Astrocyte (in vitro differentiated cells and primary cell): ENCODE measurements at regions not wholly inside any gene's neighbourhood (a gene's known extent, or its start where the extent isn't known, plus 50 kb on each side); places are given as distances from the start of the nearest gene placed in this dataset.

Experiments
- DNase-seq: peaks from one replicate; pipeline ENCODE4 v3.0.0-alpha.2; 2010; ENCODE audit warnings: low read depth
- FAIRE-seq: peaks from 2 replicates; lab custom pipeline; 2011; peaks lifted over from hg19 to GRCh38; lab: Jason Lieb, UNC
- H2AFZ ChIP-seq: 2 replicates; pipeline ENCODE4 v1.6.0; 2012; ENCODE audit warnings: low read depth, low read length, inconsistent platforms
- H3K27ac ChIP-seq: 2 replicates; pipeline ENCODE4 v1.5.1; 2011; ENCODE audit warnings: low read depth, low read length, inconsistent platforms
- H3K27me3 ChIP-seq: 2 replicates; pipeline ENCODE4 v1.6.0; 2011; ENCODE audit warnings: low read length, inconsistent platforms; ENCODE audit not compliant: insufficient read depth
- H3K36me3 ChIP-seq: 2 replicates; pipeline ENCODE4 v1.5.1; 2011; ENCODE audit warnings: low read length, inconsistent platforms; ENCODE audit not compliant: insufficient read depth
- H3K4me1 ChIP-seq: 2 replicates; pipeline ENCODE4 v1.5.1; 2011; ENCODE audit warnings: low read length, inconsistent platforms; ENCODE audit not compliant: insufficient read depth
- H3K4me2 ChIP-seq: 2 replicates; pipeline ENCODE4 v1.6.0; 2012; ENCODE audit warnings: low read length, inconsistent platforms
- H3K4me3 ChIP-seq: 2 replicates; pipeline ENCODE4 v1.5.1; 2011; ENCODE audit warnings: low read depth, mild to moderate bottlenecking, low read length, inconsistent platforms; ENCODE audit not compliant: insufficient read depth
- H3K79me2 ChIP-seq: 2 replicates; pipeline ENCODE4 v1.6.0; 2012; ENCODE audit warnings: mild to moderate bottlenecking, low read length, inconsistent platforms; ENCODE audit not compliant: insufficient read depth
- H3K9ac ChIP-seq: 2 replicates; pipeline ENCODE4 v1.6.0; 2012; ENCODE audit warnings: mild to moderate bottlenecking, low read length, inconsistent platforms
- H3K9me3 ChIP-seq: 2 replicates; pipeline ENCODE4 v1.5.1; 2012; ENCODE audit warnings: low read depth, mild to moderate bottlenecking, low read length, inconsistent platforms; ENCODE audit not compliant: insufficient read depth
- H4K20me1 ChIP-seq: 2 replicates; pipeline ENCODE4 v1.6.0; 2012; ENCODE audit warnings: low read length, inconsistent platforms; ENCODE audit not compliant: insufficient read depth
- H3K27ac Mint-ChIP-seq: one replicate; pipeline ENCODE4 v1.8.0; 2021; ENCODE audit warnings: mild to moderate bottlenecking, mixed read lengths; ENCODE audit not compliant: unreplicated experiment
- H3K27me3 Mint-ChIP-seq: one replicate; pipeline ENCODE4 v1.8.0; 2021; ENCODE audit warnings: low read depth, mixed read lengths; ENCODE audit not compliant: unreplicated experiment
- H3K36me3 Mint-ChIP-seq: one replicate; pipeline ENCODE4 v1.8.0; 2021; ENCODE audit warnings: low read depth, mixed read lengths; ENCODE audit not compliant: unreplicated experiment
- H3K4me1 Mint-ChIP-seq: one replicate; pipeline ENCODE4 v1.8.0; 2021; ENCODE audit warnings: low read depth, mixed read lengths; ENCODE audit not compliant: unreplicated experiment
- H3K4me3 Mint-ChIP-seq: one replicate; pipeline ENCODE4 v1.8.0; 2021; ENCODE audit warnings: mild to moderate bottlenecking, moderate library complexity, mixed read lengths; ENCODE audit not compliant: unreplicated experiment
- H3K9me3 Mint-ChIP-seq: one replicate; pipeline ENCODE4 v1.8.0; 2021; ENCODE audit warnings: mild to moderate bottlenecking, mixed read lengths; ENCODE audit not compliant: unreplicated experiment
- CTCF ChIP-seq: IDR thresholded peaks from 2 replicates; pipeline ENCODE4 v1.5.1; 2011; ENCODE audit warnings: low read depth, mild to moderate bottlenecking, inconsistent platforms, low read length, moderate library complexity; ENCODE audit not compliant: insufficient read depth
- EZH2 ChIP-seq: IDR thresholded peaks from 2 replicates; pipeline ENCODE4 v1.6.1; 2012; ENCODE audit warnings: mild to moderate bottlenecking, low read length, inconsistent platforms; ENCODE audit not compliant: insufficient read depth

DNA sequence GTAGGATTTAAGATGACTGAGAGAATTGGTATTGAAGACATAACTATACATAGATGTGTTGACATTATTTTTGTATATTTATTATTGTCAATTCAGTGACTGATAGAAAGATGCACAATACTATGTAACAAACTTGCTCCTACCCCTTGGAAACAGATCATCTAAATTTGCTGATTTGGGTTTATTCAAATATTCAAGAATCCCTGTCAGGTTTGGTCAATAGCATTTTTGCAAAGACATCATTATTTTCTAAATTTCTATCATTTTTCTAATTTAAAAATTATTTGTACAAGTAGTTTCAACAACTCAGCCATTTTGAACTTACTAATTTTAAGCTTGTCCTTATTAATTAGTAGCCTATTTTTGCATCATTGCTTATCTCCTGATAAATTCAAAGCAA, 1463.4 kb downstream of the SI start:
- no peak overlapping the region for H3K4me3 Mint-ChIP-seq
- H4K20me1 ChIP-seq = no peaks in the 10 kb centered on the region
- no peak overlapping the region for H2AFZ ChIP-seq
- H3K4me1 Mint-ChIP-seq = no peaks in the 10 kb centered on the region
- H3K9me3 ChIP-seq = no peaks in the 10 kb centered on the region
- H3K9me3 Mint-ChIP-seq = no peaks in the 10 kb centered on the region
- H3K4me3 ChIP-seq = no peak overlapping the region
- no peak overlapping the region for H3K27ac ChIP-seq
- no peak overlapping the region for H3K27ac Mint-ChIP-seq
- H3K27me3 ChIP-seq = no peaks in the 10 kb centered on the region
- no peak overlapping the region for H3K9ac ChIP-seq
- H3K36me3 Mint-ChIP-seq = no peaks in the 10 kb centered on the region
- H3K36me3 ChIP-seq = no peaks in the 10 kb centered on the region
- no peak for FAIRE-seq
- H3K27me3 Mint-ChIP-seq = no peaks in the 10 kb centered on the region
- TF ChIP-seq EZH2 = no peak
- no peak for TF ChIP-seq CTCF
- H3K4me2 ChIP-seq = no peak overlapping the region
- H3K4me1 ChIP-seq = no peaks in the 10 kb centered on the region
- no peaks in the 10 kb centered on the region for H3K79me2 ChIP-seq
- no peak for DNase-seq

- H3K9me3 Mint-ChIP-seq = no peaks in the 10 kb centered on the region
- H3K4me3 ChIP-seq = no peak overlapping the region
- H3K4me1 Mint-ChIP-seq = no peaks in the 10 kb centered on the region
- H3K4me1 ChIP-seq = no peaks in the 10 kb centered on the region
- no peak overlapping the region for H3K27ac Mint-ChIP-seq
- H3K27ac ChIP-seq = no peak overlapping the region
- no peak for FAIRE-seq
- H4K20me1 ChIP-seq = no peaks in the 10 kb centered on the region
- no peak overlapping the region for H2AFZ ChIP-seq
- no peaks in the 10 kb centered on the region for H3K36me3 Mint-ChIP-seq
- H3K27me3 ChIP-seq = no peaks in the 10 kb centered on the region
- no peaks in the 10 kb centered on the region for H3K27me3 Mint-ChIP-seq
- no peaks in the 10 kb centered on the region for H3K9me3 ChIP-seq
- TF ChIP-seq EZH2 (no peak), CTCF (no peak)
- H3K4me3 Mint-ChIP-seq = no peak overlapping the region
- no peak overlapping the region for H3K9ac ChIP-seq
- H3K36me3 ChIP-seq = no peaks in the 10 kb centered on the region
- DNase-seq = no peak
- no peaks in the 10 kb centered on the region for H3K79me2 ChIP-seq
- no peak overlapping the region for H3K4me2 ChIP-seq
Observed at GRCh38 chr3:163605915-163606314, 1472.4 kb downstream of the SI start.

GRCh38 chr3:163601426-163601825, 1476.9 kb downstream of the SI start:
- H3K36me3 Mint-ChIP-seq = no peaks in the 10 kb centered on the region
- no peak overlapping the region for H2AFZ ChIP-seq
- TF ChIP-seq EZH2 (no peak), CTCF (no peak)
- DNase-seq (no peak), FAIRE-seq (no peak)
- no peaks in the 10 kb centered on the region for H3K9me3 Mint-ChIP-seq
- H3K4me2 ChIP-seq = no peak overlapping the region
- no peak overlapping the region for H3K4me3 Mint-ChIP-seq
- H3K4me1 Mint-ChIP-seq = no peaks in the 10 kb centered on the region
- no peaks in the 10 kb centered on the region for H4K20me1 ChIP-seq
- H3K9me3 ChIP-seq = no peaks in the 10 kb centered on the region
- no peaks in the 10 kb centered on the region for H3K27me3 Mint-ChIP-seq
- no peaks in the 10 kb centered on the region for H3K4me1 ChIP-seq
- no peak overlapping the region for H3K27ac ChIP-seq
- H3K27ac Mint-ChIP-seq = no peak overlapping the region
- H3K79me2 ChIP-seq = no peaks in the 10 kb centered on the region
- no peak overlapping the region for H3K9ac ChIP-seq
- H3K27me3 ChIP-seq = no peaks in the 10 kb centered on the region
- no peak overlapping the region for H3K4me3 ChIP-seq
- H3K36me3 ChIP-seq = no peaks in the 10 kb centered on the region
